ENCODE measurements at regions not wholly inside any gene's neighbourhood (a gene's known extent, or its start where the extent isn't known, plus 50 kb on each side); places are given as distances from the start of the nearest gene placed in this dataset.

GRCh38 chr5:108451269-108451668, 69.4 kb upstream of the FBXL17 start:
- TF ChIP-seq POLR2A (IDR thresholded peaks at IDR 0.05) (no peak), CTCF (IDR thresholded peaks at IDR 0.05) (no peak)

All from lower leg skin (tissue), 3 donors.